CD4-positive, alpha-beta T cell treated with Interleukin-15 for 4 hours (primary cell): ENCODE measurements at regions not wholly inside any gene's neighbourhood (a gene's known extent, or its start where the extent isn't known, plus 50 kb on each side); places are given as distances from the start of the nearest gene placed in this dataset.

Source experiments
- DNase-seq: peaks from one replicate; pipeline ENCODE4 v3.0.0-alpha.2; 2020; ENCODE audit warnings: low spot score

GRCh38 chr6:102582569-102582968 is 1189.1 kb downstream of the GRIK2 start:
- DNase-seq = no peak

DNA sequence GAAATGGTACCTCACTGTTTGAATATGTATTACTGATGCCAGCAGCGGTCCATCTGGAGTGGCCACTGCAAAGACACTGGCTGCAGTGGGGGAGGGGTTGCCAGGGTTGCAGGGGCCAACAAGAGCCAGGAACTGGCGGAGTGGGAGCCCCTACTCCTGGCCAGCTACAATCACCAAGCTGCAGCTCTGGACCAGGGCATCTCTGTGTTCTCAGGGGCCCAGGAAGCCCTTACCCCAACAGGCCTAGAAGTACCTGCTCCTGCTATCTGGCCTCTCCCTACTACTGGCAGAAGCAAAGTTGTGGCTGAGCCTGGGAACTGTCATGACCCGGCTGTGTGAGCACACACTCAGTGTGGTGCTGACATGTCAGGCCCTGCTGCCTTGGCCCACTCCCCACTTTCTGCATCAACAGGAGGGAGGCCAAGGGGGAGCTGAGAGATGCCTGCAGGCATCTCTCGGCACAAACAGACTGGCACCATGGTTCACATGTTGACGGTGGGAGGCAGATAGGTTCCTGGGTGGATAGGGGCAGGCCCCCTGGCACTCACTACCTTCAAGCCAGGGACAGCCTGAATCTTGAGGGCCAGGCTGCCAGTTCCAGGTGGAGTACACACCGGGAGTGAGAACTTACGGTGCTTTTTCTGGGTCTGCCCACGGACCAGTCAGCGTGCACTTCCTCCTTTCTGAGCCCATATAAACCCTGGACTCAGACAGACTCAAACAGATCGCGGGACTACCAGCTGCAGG is 1188.0 kb downstream of the GRIK2 start:
- DNase-seq = no peak

- no peak for DNase-seq
Observed at GRCh38 chr6:102571236-102571908, 1177.9 kb downstream of the GRIK2 start.

- no peak for DNase-seq
Observed at GRCh38 chr6:102562713-102563112, 1169.2 kb downstream of the GRIK2 start.

GRCh38 chr6:102553214-102553613 is 1159.7 kb downstream of the GRIK2 start:
- no peak for DNase-seq

DNA sequence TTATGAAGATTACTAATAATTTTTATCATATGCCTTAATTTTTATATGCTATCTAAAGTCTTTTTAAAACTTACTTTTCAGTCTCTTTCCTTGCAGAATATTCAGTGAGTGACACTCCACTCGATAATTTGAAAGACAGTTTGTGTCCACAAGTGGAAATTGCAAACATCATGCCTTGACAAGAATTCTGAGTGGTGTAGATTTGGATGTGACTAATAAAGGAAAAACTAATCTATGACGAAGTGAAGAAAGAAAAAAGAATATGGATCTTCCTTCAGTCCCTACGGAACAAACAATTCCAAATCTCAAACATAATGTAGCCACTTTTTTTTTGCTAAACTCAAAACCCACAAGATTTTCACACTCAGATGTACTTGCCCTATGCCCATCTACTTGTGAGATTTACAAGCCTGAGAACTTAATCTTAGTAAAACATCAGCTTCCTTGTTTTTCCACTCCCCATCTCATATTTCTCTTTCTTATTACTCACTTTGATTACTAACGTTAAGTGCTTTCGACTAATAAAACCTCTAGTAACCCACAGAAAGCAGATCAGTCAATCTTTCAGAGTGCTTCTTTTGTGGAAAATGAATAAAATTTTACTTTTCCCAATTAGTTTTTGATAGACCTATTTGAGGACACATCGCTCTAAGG is 1155.8 kb downstream of the GRIK2 start:
- DNase-seq = no peak

DNA sequence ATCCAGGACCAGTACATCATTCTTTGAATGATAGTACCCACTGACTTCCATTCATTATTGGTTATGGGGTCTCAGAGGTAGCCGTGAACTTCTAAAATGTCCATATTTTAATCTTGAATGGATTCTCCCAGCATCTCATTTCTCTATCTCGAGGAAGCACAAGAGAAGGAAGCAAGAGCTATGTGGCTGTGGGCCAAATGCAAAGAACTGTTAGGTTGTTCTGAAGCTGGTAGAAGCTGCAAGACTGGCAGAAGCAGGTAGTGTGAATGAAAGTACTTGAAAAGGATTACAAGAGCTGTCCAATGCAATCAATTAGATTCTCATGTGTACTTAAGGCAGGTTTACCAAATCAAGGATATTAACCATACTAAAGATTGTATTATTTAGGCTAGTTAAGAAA is 1131.8 kb downstream of the GRIK2 start:
- no peak for DNase-seq

DNA sequence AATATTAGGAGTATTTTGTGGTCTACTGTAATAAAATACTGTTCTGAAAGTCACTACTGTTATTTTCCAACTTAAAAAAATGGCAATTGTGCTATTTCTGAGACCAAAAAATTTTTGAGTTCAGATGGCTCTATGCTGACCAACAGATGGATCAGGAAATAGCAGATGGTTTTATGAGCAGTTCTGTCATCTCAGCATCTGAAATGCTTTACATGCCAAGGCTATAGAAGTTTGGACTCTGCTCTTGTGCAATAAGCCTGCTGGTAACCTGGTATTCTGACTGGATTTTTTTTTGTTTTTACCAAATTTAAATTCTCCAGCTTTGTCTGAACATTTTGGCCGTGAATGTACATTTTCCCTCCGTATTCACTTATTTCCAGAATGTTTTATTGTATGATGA is 1127.5 kb downstream of the GRIK2 start:
- no peak for DNase-seq

GRCh38 chr6:102517506-102517905 is 1124.0 kb downstream of the GRIK2 start:
- DNase-seq = no peak

DNA sequence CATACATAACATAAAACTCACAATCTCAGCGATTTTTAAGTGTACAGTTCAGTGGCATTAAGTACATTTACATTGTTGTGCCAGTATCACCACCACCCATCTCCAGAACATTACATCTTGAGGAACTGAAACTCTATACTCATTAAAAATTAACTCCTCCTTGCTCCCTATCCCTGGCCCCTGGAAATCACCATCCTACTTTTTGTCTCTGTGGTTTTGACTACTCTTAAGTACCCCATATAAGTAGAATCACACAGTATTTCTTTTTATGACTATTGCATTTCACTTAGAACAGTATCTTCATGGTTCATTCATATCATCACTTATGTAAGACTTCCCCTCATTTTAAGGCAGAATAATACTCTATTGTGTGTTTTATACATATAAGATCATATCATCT is 1108.1 kb downstream of the GRIK2 start:
- DNase-seq = no peak

- no peak for DNase-seq
Observed at GRCh38 chr6:102494808-102495207, 1101.3 kb downstream of the GRIK2 start.

DNA sequence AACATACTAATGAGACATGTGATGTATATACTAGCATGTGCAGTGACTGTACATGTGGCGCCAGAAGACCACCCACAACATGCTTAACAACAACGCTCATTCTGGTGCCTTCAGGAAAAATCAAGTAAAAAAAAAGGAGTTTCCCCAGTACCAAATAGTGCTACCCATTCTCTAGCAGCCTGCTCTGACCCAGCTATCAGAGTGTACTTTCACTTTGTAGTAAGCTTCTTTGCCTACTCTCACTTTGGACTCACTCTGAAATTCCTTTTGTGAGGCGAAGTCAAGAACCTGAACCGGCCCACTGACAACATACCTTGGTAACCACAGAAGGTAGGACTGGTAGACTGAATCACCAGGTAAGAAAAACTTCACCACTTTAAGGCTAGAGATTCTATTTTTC is 1100.0 kb downstream of the GRIK2 start:
- no peak for DNase-seq

DNA sequence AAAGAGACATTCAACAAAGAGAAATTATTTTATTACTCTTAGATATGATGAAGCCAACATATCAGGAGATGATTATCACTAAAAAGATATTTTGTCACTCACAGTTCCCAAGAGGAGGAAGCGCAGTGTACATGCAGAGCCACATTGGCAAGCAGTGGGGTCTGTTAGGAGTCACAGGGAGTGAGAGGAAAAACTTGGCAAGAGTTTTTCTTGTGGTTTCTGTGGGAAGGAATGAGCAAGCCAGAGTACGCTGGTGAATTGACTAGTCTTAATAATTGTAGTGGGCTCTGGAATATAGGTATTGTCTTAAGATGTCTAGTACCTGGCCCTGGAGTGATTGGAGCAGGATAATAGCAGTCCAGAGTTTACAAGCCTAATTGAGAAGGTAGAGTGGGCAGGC is 1095.2 kb downstream of the GRIK2 start:
- no peak for DNase-seq

DNA sequence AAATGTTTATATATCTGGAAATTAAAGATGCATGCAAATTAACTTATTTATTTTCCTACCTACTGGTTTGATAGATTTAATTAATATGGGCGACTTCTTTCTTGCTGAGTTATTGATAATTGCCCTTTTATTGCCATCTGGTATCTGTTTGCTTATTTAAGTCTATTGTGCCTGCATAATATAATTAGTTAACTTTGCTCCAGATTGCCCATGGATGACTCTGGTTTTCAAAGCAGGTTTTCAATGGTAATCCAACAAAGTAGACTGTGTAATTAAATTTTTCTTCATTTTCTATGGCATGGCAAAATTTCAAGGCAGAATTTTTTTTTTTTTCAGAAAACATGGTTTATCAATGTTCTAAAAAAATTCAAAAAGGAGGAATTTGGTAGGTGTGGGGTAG is 1092.0 kb downstream of the GRIK2 start:
- no peak for DNase-seq

DNA sequence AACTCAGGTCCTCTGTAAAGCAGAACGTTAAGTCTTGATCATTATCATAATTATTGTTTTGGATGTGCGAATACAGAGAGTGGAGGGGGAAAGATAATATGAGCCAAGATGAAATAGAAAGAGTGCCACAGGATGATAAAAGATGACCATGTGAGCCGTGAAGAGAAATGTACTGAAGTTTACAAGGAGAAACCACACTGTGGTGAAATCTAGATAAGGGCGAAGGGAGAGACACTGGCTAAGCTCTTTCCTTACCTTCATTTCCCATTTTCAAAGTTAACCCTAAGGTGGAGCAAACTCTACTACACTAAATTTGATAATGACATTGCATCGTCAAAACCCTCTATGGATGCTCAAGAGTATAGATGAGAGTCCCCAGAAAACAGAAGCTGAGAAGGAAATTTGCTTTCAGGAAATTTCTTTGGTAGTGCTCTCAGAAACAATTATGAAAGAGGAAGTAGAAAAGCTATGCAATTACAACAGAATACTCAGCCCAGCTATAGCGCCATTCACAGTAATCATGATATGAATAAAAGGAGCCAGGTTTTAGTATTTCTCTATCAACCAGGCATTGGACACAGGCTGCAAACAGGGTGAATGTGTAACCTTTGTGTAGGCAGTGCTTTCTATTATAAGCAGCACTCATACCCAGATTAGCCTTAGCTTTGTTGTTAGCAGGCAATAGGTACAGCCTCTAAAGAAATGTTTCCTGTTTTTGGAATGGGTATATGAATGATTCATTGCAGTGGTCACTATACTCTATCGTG is 1080.7 kb downstream of the GRIK2 start:
- no peak for DNase-seq

GRCh38 chr6:102458990-102459389 is 1065.5 kb downstream of the GRIK2 start:
- DNase-seq = no peak

DNA sequence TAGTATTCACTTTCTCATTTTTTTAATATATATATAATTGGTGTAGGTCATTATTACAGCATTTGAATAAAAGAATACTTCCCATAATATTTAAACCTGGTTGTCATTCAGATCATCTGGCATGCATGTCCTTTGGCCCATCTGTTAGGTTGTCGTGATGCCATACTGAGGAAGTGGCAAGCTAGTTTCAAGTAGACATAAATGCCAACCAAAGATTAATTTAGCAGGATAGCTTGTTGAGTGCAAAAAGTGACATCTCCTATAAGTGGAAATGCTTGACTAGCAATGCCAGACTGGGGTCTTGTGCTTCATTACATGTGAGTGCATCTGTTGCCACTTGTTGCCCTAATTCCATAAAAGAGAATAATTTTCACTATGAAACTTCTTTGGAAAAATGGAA is 1044.7 kb downstream of the GRIK2 start:
- no peak for DNase-seq

DNA sequence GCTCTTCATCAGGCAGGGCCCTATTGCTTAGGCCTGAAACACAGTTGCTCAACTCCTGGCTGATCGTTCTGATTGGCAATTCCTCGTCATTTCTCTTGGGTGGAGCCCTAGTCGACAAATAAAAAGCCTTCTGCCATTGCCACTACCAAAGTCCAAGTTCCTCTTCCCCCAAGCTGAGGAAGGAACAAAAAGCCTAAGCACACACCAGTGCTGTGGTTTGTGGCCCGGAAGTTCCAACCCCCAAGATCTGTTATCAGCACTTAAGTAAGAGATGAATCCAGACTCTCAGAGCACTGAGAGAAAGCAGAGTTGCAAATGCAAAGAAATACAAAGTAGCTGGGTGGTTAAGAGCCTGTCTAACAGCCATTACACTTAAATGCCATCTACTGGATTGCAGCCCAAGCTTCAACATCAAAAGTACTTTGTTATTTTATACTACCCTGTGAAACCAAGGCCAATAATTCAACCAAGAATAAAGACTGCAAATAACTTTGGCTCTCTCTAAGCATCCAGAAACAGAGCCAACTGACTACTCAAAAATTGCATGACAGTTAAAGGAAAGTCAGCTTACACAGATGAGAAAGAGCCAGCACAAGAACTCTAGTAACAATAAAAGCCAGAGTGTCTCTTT is 1024.0 kb downstream of the GRIK2 start:
- DNase-seq = no peak

DNA sequence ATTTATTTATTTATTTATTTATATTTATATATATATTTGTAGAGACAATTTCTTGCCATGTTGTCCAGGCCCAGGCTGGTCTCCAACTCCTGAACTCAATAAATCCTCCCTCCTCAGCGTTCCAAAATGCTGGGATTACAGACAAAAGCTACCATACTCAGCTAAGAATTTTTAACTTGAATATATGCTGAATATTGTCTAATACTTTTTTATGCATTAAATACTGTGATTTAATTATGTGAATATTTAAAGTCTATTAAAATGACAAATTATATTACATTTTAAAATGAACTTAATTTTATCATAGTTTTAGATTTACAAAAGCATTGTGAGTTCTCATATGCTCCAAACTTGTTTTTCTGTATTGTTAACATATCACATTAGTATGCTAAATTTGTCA is 1022.4 kb downstream of the GRIK2 start:
- no peak for DNase-seq

GRCh38 chr6:102411796-102412195 is 1018.3 kb downstream of the GRIK2 start:
- DNase-seq = no peak

- DNase-seq = no peak
Observed at GRCh38 chr6:102407886-102408741, 1014.6 kb downstream of the GRIK2 start.
